ENCODE measurements at regions not wholly inside any gene's neighbourhood (a gene's known extent, or its start where the extent isn't known, plus 50 kb on each side); places are given as distances from the start of the nearest gene placed in this dataset.

- POLR2A ChIA-PET: no interaction called here
- Histone ChIP-seq H3K27ac (ENCODE audit: low read depth, low read length) (no peak overlapping the region), H3K9me2 (ENCODE audit: insufficient read depth) (no peaks in the 10 kb centered on the region), H3K36me3 (ENCODE audit: control insufficient read depth in 1 of 2, insufficient read depth in 2 of 2, low read length in 2 of 2) (no peaks in the 10 kb centered on the region), H3K9me3 (ENCODE audit: control insufficient read depth in 1 of 2, insufficient read depth in 1 of 2, low read depth in 1 of 2, low read length in 2 of 2) (peaks cover 0 to 10% of the 10 kb centered on the region in 2 experiments; a peak in 1 of 4 replicates), H4K20me1 (ENCODE audit: insufficient read depth) (no peaks in the 10 kb centered on the region), H3K27me3 (ENCODE audit: insufficient read depth, low read length) (no peaks in the 10 kb centered on the region), H3K4me1 (ENCODE audit: control insufficient read depth in 1 of 2, insufficient read depth in 2 of 2, low read length in 2 of 2) (no peaks in the 10 kb centered on the region), H2AFZ (ENCODE audit: low read depth, low read length, poor library complexity, severe bottlenecking) (no peak overlapping the region), H3K4me3 (replicated peaks in 1 of 2; ENCODE audit: low read depth in 1 of 2, low read length in 2 of 2) (no peak overlapping the region), H3K9ac (ENCODE audit: low read length) (no peak overlapping the region), H3K79me2 (ENCODE audit: insufficient read depth, low read length) (no peaks in the 10 kb centered on the region), H3K4me2 (ENCODE audit: low read length) (no peak overlapping the region)
- intact Hi-C loops (cut with micrococcal nuclease): no loop called here
- CTCF ChIA-PET: no interaction called here
- no peak for ATAC-seq
- no TSS peak for BruUV-seq (replicated peaks)
- RAD21 ChIA-PET (ENCODE audit: low non-redundant PET in 1 of 2, low total read pairs in 2 of 2, uncharacterized antibody in 2 of 2, unreplicated experiment in 2 of 2): no interaction called here
- no peak for DNase-seq (ENCODE audit: low read depth, low spot score)
- TF ChIP-seq SP1 (IDR thresholded peaks at IDR 0.05; ENCODE audit: low read depth): no peak
- TF ChIP-seq CBX3 (IDR thresholded peaks at IDR 0.05; ENCODE audit: low read depth): no peak
- no peak for TF ChIP-seq FOSL1 (IDR thresholded peaks at IDR 0.05; ENCODE audit: low read depth)
- no peak for TF ChIP-seq TCF7L2 (IDR thresholded peaks at IDR 0.05; ENCODE audit: borderline replicate concordance, extremely low read depth, insufficient read depth, insufficient read length)
- TF ChIP-seq YY1 (IDR thresholded peaks at IDR 0.05; ENCODE audit: extremely low read depth, insufficient replicate concordance, low read depth, low read length): no peak
- no peak for TF ChIP-seq EGR1 (IDR thresholded peaks at IDR 0.05; ENCODE audit: low read depth)
- no peak for TF ChIP-seq EZH2 (IDR thresholded peaks at IDR 0.05)
- TF ChIP-seq REST (IDR thresholded peaks at IDR 0.05; ENCODE audit: low read depth): no peak
Measured at GRCh38 chr17:14774774-14775173, 473.9 kb downstream of the HS3ST3B1 start.
